Trophoblast cell (in vitro differentiated cells and primary cell): ENCODE measurements at regions not wholly inside any gene's neighbourhood (a gene's known extent, or its start where the extent isn't known, plus 50 kb on each side); places are given as distances from the start of the nearest gene placed in this dataset.
A peak's percentile ranks its signal among the peaks of the same experiment; 100 is the strongest.

Experiments
- DNase-seq, 2 donors: peaks; one replicate each; pipeline ENCODE4 v3.0.0-alpha.2; 2016
- H2AFZ ChIP-seq: 2 replicates; pipeline ENCODE4 v1.6.1; 2013; ENCODE audit warnings: low read length, moderate library complexity, mild to moderate bottlenecking; ENCODE audit not compliant: insufficient read depth, poor library complexity
- H2AK5ac ChIP-seq: 2 replicates; pipeline ENCODE4 v1.6.1; 2013; ENCODE audit warnings: mild to moderate bottlenecking, low read length
- H2BK120ac ChIP-seq: 2 replicates; pipeline ENCODE4 v1.6.1; 2013; ENCODE audit warnings: low read length, mild to moderate bottlenecking, moderate library complexity; ENCODE audit not compliant: insufficient read depth, poor library complexity
- H2BK12ac ChIP-seq: 2 replicates; pipeline ENCODE4 v1.6.1; 2013; ENCODE audit warnings: mild to moderate bottlenecking, low read length, moderate library complexity
- H2BK5ac ChIP-seq: 2 replicates; pipeline ENCODE4 v1.6.1; 2013; ENCODE audit warnings: low read length, low read depth, moderate library complexity, mild to moderate bottlenecking; ENCODE audit not compliant: poor library complexity
- H3K14ac ChIP-seq: 2 replicates; pipeline ENCODE4 v1.6.1; 2013; ENCODE audit warnings: mild to moderate bottlenecking, low read length
- H3K18ac ChIP-seq: 2 replicates; pipeline ENCODE4 v1.6.1; 2013; ENCODE audit warnings: mild to moderate bottlenecking, low read length
- H3K23ac ChIP-seq: 2 replicates; pipeline ENCODE4 v1.6.1; 2013; ENCODE audit warnings: low read length
- H3K27ac ChIP-seq: 2 replicates; pipeline ENCODE4 v1.5.1; 2013; ENCODE audit warnings: low read depth, mild to moderate bottlenecking, inconsistent platforms, low read length, moderate library complexity
- H3K27me3 ChIP-seq: 2 replicates; pipeline ENCODE4 v1.6.1; 2013; ENCODE audit warnings: inconsistent platforms, mild to moderate bottlenecking, low read length, moderate library complexity; ENCODE audit not compliant: insufficient read depth
- H3K36me3 ChIP-seq, 2 experiments: 1 replicate in 1 of 2; 2 replicates in 1 of 2; pipeline ENCODE4 v1.6.1; 2013; ENCODE audit warnings: low read length in 2 of 2, mild to moderate bottlenecking in 2 of 2, moderate library complexity in 1 of 2; ENCODE audit not compliant: insufficient read depth in 2 of 2, control insufficient read depth in 1 of 2
- H3K4ac ChIP-seq: 2 replicates; pipeline ENCODE4 v1.6.1; 2013; ENCODE audit warnings: low read depth, mild to moderate bottlenecking, low read length, moderate library complexity
- H3K4me1 ChIP-seq, 2 experiments: 1 replicate in 1 of 2; 2 replicates in 1 of 2; pipeline ENCODE4 v1.6.1; 2013; ENCODE audit warnings: low read length in 2 of 2, mild to moderate bottlenecking in 2 of 2, moderate library complexity in 1 of 2; ENCODE audit not compliant: insufficient read depth in 2 of 2, control insufficient read depth in 1 of 2
- H3K4me2 ChIP-seq: 2 replicates; pipeline ENCODE4 v1.6.1; 2013; ENCODE audit warnings: inconsistent platforms, mild to moderate bottlenecking, low read length, moderate library complexity
- H3K4me3 ChIP-seq: 2 replicates; pipeline ENCODE4 v1.5.1; 2013; ENCODE audit warnings: mild to moderate bottlenecking, low read depth, low read length, inconsistent platforms
- H3K79me1 ChIP-seq: one replicate; pipeline ENCODE4 v1.6.1; 2013; ENCODE audit warnings: low read length
- H3K79me2 ChIP-seq: 2 replicates; pipeline ENCODE4 v1.6.1; 2013; ENCODE audit warnings: low read length, mild to moderate bottlenecking; ENCODE audit not compliant: control insufficient read depth, insufficient read depth, poor library complexity
- H3K9ac ChIP-seq: 2 replicates; pipeline ENCODE4 v1.6.1; 2013; ENCODE audit warnings: mild to moderate bottlenecking, low read length
- H3K9me3 ChIP-seq: 2 replicates; pipeline ENCODE4 v1.6.1; 2013; ENCODE audit warnings: low read depth, mild to moderate bottlenecking, control low read depth, inconsistent platforms, low read length; ENCODE audit not compliant: insufficient read depth
- H4K12ac ChIP-seq: 2 replicates; pipeline ENCODE4 v1.6.1; 2013; ENCODE audit warnings: low read depth, mild to moderate bottlenecking, low read length, moderate library complexity
- H4K8ac ChIP-seq: 2 replicates; pipeline ENCODE4 v1.6.1; 2013; ENCODE audit warnings: low read depth, mild to moderate bottlenecking, low read length, moderate library complexity
- H4K91ac ChIP-seq: one replicate; pipeline ENCODE4 v1.6.1; 2013; ENCODE audit warnings: low read depth, mild to moderate bottlenecking, low read length, moderate library complexity
- WGBS: extraction: QIAGEN DNeasy Blood & Tissue Kit; methylation state at CpG from one replicate; pipeline ENCODE4 v1.1.7; 2013; ENCODE audit warnings: missing lambda C conversion rate; ENCODE audit not compliant: insufficient read length, insufficient coverage; ENCODE audit errors: extremely low coverage; 5-methylcytosine and 5-hydroxymethylcytosine counted together

DNA sequence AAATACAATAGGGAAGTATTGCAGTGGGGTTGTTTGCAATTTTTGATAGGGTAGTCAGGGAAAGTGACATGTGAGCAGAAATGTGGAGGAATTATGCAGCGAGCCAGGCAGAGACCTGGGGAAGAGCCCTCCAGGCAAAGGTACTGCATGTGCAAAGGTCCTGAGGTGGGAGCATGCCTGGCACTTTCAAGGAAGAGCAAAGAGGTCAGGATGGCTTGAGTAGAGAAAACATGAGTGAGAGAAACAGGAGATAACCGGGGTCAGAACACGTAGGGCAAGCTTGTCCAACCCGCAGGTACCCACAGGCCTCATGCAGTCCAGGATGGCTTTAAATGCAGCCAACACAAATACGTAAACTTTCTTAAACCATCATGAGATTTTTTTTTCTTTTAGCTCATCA lies 71.0 kb downstream of the COQ2 start:
- Histone ChIP-seq H2AFZ (no peak overlapping the region), H3K4me2 (no peak overlapping the region), H3K23ac (no peak overlapping the region), H3K27ac (no peak overlapping the region), H3K9me3 (peaks cover 3% of the 10 kb centered on the region), H3K79me1 (no peaks in the 10 kb centered on the region), H3K79me2 (no peaks in the 10 kb centered on the region), H2AK5ac (no peak overlapping the region), H2BK5ac (no peak overlapping the region), H3K14ac (no peak overlapping the region), H3K18ac (no peak overlapping the region), H3K4me3 (no peak overlapping the region), H3K4ac (no peak overlapping the region), H4K12ac (no peak overlapping the region), H2BK12ac (no peak overlapping the region), H3K27me3 (no peaks in the 10 kb centered on the region), H2BK120ac (no peak overlapping the region), H4K8ac (no peak overlapping the region), H4K91ac (no peak overlapping the region), H3K9ac (no peak overlapping the region), H3K4me1 (peaks cover 0 to 2% of the 10 kb centered on the region in 2 experiments), H3K36me3 (peaks cover 0 to 4% of the 10 kb centered on the region in 2 experiments)
- peak; percentile 21 to 22 for DNase-seq
- WGBS, result no CpG with 5 or more reads among the region's 5 CpGs

DNA sequence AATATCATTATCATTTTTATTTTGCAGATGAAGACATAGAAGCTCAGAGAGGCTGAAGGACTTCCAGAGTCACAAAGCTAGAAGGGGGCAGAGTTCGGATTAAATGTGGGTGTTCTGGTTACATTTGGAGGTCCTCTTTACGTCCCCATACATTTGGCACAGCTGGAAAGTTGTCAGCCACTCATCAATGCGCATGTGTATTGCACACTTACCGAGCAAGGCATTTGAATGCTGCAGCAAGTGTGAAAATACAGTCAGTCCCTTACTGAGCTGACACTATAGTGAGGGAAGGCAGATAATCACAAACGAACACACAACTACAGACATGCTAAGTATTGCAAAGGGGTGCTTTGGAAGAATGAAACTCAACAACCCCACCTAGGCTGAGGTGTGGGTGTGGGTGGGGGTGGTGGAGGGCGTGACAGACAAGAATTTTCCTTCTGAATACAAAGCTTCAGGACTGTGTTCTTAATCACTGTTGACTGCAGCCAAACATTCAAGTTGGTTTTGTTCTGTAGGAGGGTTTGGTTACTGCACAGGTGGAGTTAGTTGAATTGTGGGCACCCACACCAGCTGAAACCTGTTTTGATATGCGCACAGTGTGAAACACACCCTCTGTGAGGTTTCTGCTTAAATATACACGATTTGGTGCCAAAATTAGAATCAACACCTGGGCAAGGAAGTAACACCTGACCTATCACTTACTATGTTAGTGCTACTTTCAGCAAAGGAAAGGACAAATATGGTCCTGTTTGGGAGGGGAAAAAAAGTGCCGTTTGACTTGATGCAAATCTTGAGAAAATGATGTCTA lies 72.4 kb downstream of the COQ2 start:
- Histone ChIP-seq H3K36me3 (peaks cover 0 to 4% of the 10 kb centered on the region in 2 experiments), H4K8ac (no peak overlapping the region), H3K79me1 (no peaks in the 10 kb centered on the region), H3K9me3 (peaks cover 3% of the 10 kb centered on the region), H2BK5ac (no peak overlapping the region), H3K27ac (no peak overlapping the region), H2BK120ac (no peak overlapping the region), H3K4me2 (no peak overlapping the region), H3K4me3 (no peak overlapping the region), H4K91ac (no peak overlapping the region), H2AK5ac (no peak overlapping the region), H3K9ac (peak overlapping the region; percentile 5), H3K4me1 (peaks cover 0 to 2% of the 10 kb centered on the region in 2 experiments), H4K12ac (no peak overlapping the region), H3K79me2 (no peaks in the 10 kb centered on the region), H2AFZ (no peak overlapping the region), H3K23ac (no peak overlapping the region), H3K27me3 (no peaks in the 10 kb centered on the region), H3K14ac (no peak overlapping the region), H3K4ac (no peak overlapping the region), H3K18ac (no peak overlapping the region), H2BK12ac (no peak overlapping the region)
- no peak for DNase-seq
- no CpG with 5 or more reads among the region's 9 CpGs for WGBS

DNA sequence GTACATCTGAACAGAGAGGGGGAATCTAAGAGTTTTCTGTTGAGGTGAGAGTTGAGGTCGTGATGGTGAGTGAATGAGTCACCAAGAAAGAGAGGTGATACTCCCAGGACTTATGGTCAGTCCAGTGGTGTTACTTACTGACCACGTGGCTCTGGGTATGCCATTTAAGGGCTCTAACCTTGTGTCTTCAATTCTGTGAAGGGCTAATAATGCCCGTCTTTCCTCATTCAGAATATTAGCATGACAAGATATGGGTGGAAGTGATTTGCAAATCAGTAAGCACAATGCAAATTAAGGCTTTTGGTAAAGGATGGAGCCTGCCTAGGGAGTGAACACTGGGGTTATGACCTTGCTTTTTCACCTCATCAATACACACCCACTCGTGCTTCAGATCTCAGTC lies 75.2 kb downstream of the COQ2 start:
- Histone ChIP-seq H3K9me3 (peaks cover 3% of the 10 kb centered on the region), H3K4me2 (no peak overlapping the region), H4K8ac (no peak overlapping the region), H2BK5ac (no peak overlapping the region), H3K18ac (no peak overlapping the region), H3K23ac (no peak overlapping the region), H3K79me2 (no peaks in the 10 kb centered on the region), H3K79me1 (peaks cover 6% of the 10 kb centered on the region), H4K91ac (no peak overlapping the region), H3K27me3 (no peaks in the 10 kb centered on the region), H3K27ac (no peak overlapping the region), H2BK12ac (no peak overlapping the region), H3K4me1 (peaks cover 0 to 2% of the 10 kb centered on the region in 2 experiments), H2BK120ac (no peak overlapping the region), H2AK5ac (no peak overlapping the region), H3K36me3 (peaks cover 0 to 4% of the 10 kb centered on the region in 2 experiments), H3K4me3 (no peak overlapping the region), H2AFZ (no peak overlapping the region), H4K12ac (no peak overlapping the region), H3K4ac (no peak overlapping the region), H3K14ac (no peak overlapping the region), H3K9ac (no peak overlapping the region)
- WGBS, result no CpG with 5 or more reads among the region's 4 CpGs
- DNase-seq, result no peak

DNA sequence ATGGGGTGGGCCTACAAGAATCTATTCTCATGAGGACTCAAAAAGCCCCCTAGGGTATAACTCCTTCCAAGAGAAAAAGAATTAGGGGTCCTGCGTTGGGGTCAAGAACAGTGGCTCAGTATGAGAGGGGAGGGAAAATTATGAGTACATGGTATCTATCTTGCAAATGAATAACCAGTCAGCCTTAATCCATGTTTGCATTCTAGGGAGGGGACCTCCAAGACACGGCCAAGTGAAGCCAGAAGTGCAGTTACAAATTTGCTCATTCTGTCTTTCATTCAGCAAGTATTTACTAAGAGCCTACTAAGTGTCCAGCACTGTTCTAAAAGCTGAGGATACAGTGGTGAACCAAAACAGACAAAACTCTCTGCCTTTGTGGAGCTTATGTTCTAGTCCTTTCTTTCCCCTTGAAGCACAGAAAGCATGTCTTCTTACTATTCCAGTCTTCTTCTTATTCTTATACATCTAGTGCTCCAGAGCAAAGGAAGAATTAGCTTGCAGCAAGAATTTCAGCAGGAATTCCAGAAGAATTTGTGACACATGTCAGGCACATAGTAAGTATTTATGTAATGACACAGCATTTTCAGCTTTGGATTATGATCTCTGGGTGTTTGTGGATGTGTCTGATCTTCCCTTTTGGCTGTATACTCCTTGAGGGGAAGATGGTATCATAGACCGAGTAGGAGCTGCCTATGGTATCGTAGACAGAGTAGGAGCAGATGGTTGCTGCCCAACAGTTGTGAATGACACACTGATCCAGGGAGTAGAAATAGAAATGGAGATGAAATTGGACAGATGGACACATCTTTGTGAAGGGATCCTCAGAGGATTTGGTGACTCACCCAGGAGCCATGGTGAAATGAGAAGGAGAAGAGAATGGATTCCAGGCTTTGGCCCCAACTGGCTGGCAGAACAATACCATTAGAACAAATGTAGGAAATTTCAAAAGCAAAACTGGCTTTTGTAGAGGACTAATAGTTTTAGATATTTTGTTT lies 75.9 kb downstream of the COQ2 start:
- Histone ChIP-seq H3K79me1 (peaks cover 6% of the 10 kb centered on the region), H3K4me1 (peaks cover 0 to 2% of the 10 kb centered on the region in 2 experiments), H3K4ac (no peak overlapping the region), H3K79me2 (no peaks in the 10 kb centered on the region), H3K4me3 (no peak overlapping the region), H3K9ac (no peak overlapping the region), H2AK5ac (no peak overlapping the region), H4K8ac (no peak overlapping the region), H3K9me3 (peaks cover 3% of the 10 kb centered on the region), H4K12ac (no peak overlapping the region), H2AFZ (no peak overlapping the region), H3K36me3 (peaks cover 0 to 4% of the 10 kb centered on the region in 2 experiments), H3K27me3 (no peaks in the 10 kb centered on the region), H3K23ac (no peak overlapping the region), H3K27ac (peak overlapping the region; percentile 38), H3K4me2 (no peak overlapping the region), H4K91ac (no peak overlapping the region), H3K14ac (no peak overlapping the region), H3K18ac (no peak overlapping the region), H2BK120ac (no peak overlapping the region), H2BK12ac (no peak overlapping the region), H2BK5ac (no peak overlapping the region)
- WGBS, result no CpG with 5 or more reads among the region's 4 CpGs
- peak; percentile 79 to 96 for DNase-seq
